Left ventricle myocardium inferior (tissue), 1 donor: ENCODE measurements at regions not wholly inside any gene's neighbourhood (a gene's known extent, or its start where the extent isn't known, plus 50 kb on each side); places are given as distances from the start of the nearest gene placed in this dataset.
"Not testable (repeated sequence)": the region's sequence is repeated elsewhere in the genome, so short reads cannot be mapped to it uniquely, and the experiment has no call there.

Experiments
- DNase-seq: peaks from one replicate; pipeline ENCODE4 v3.0.0-alpha.2; 2020
- H3K27ac ChIP-seq: fragments of 200-600 bp; replicated peaks from 2 replicates; pipeline ENCODE4 v1.8.0; 2021
- H3K27me3 ChIP-seq: fragments of 200-600 bp; 2 replicates; pipeline ENCODE4 v1.8.0; 2021; ENCODE audit warnings: low read depth
- H3K36me3 ChIP-seq: fragments of 200-600 bp; 2 replicates; pipeline ENCODE4 v1.8.0; 2021
- H3K4me1 ChIP-seq: fragments of 200-600 bp; 2 replicates; pipeline ENCODE4 v1.8.0; 2021
- H3K4me3 ChIP-seq: fragments of 200-600 bp; 2 replicates; pipeline ENCODE4 v1.8.0; 2021; ENCODE audit warnings: mild to moderate bottlenecking, moderate library complexity
- H3K9me3 ChIP-seq: fragments of 200-600 bp; replicated peaks from 2 replicates; pipeline ENCODE4 v1.8.0; 2021
- CTCF ChIP-seq: fragments of 200-600 bp; IDR thresholded peaks from 2 replicates; pipeline ENCODE4 v1.8.0; 2021; ENCODE audit warnings: antibody characterized with exemption, mild to moderate bottlenecking, borderline replicate concordance
- intact Hi-C: fragments of 100-400 bp; cut with micrococcal nuclease; formaldehyde crosslinking; loops from one replicate; pipeline ENCODE4 v1.11.0; 2022
- donor health status: DM: no; HTN: yes; CAD: no; lungs with severe emphysema.

- no peaks in the 10 kb centered on the region for H3K4me1 ChIP-seq
- no peaks in the 10 kb centered on the region for H3K36me3 ChIP-seq
- no peak overlapping the region for H3K27ac ChIP-seq
- H3K9me3 ChIP-seq = no peaks in the 10 kb centered on the region
- TF ChIP-seq CTCF = no peak
- intact Hi-C loops = no loop called here
- DNase-seq = no peak
- no peak overlapping the region for H3K4me3 ChIP-seq
- H3K27me3 ChIP-seq = peaks cover 12% of the 10 kb centered on the region
Observed at GRCh38 chr4:189664693-189665250, 275.9 kb upstream of the FRG1 start.

- H3K36me3 ChIP-seq, H3K27ac ChIP-seq, intact Hi-C loops, H3K4me1 ChIP-seq, DNase-seq, H3K9me3 ChIP-seq, H3K4me3 ChIP-seq: not testable (repeated sequence)
- peaks cover 12% of the 10 kb centered on the region for H3K27me3 ChIP-seq
Observed at GRCh38 chr4:189665712-189666305, 274.9 kb upstream of the FRG1 start.

- H3K27ac ChIP-seq, H3K27me3 ChIP-seq, H3K36me3 ChIP-seq, H3K4me3 ChIP-seq, DNase-seq, H3K9me3 ChIP-seq, intact Hi-C loops, H3K4me1 ChIP-seq: not testable (repeated sequence)
Observed at GRCh38 chr4:189667386-189667785, 273.3 kb upstream of the FRG1 start.

GRCh38 chr4:189697675-189698245 lies 242.9 kb upstream of the FRG1 start:
- H3K4me3 ChIP-seq, H3K27me3 ChIP-seq, DNase-seq, H3K4me1 ChIP-seq, H3K9me3 ChIP-seq, H3K27ac ChIP-seq, intact Hi-C loops, H3K36me3 ChIP-seq: not testable (repeated sequence)

- DNase-seq, H3K4me3 ChIP-seq, H3K9me3 ChIP-seq, H3K36me3 ChIP-seq, H3K27ac ChIP-seq, H3K27me3 ChIP-seq, intact Hi-C loops, H3K4me1 ChIP-seq: not testable (repeated sequence)
Observed at GRCh38 chr4:189703000-189703399, 237.7 kb upstream of the FRG1 start.

- H3K4me3 ChIP-seq, H3K4me1 ChIP-seq, intact Hi-C loops: not testable (repeated sequence)
Observed at GRCh38 chr4:189706821-189707220, 233.9 kb upstream of the FRG1 start.

GRCh38 chr4:189707227-189707626 lies 233.4 kb upstream of the FRG1 start:
- H3K9me3 ChIP-seq, H3K36me3 ChIP-seq, H3K4me1 ChIP-seq, H3K27ac ChIP-seq, intact Hi-C loops, DNase-seq, H3K27me3 ChIP-seq, H3K4me3 ChIP-seq: not testable (repeated sequence)

More at GRCh38 chr4:189706821-189707220, 233.9 kb upstream of the FRG1 start:
- H3K27ac ChIP-seq, DNase-seq, H3K9me3 ChIP-seq, H3K36me3 ChIP-seq, H3K27me3 ChIP-seq: not testable (repeated sequence)

GRCh38 chr4:189711956-189712355 lies 228.7 kb upstream of the FRG1 start:
- DNase-seq, intact Hi-C loops, H3K4me1 ChIP-seq, H3K27me3 ChIP-seq, H3K4me3 ChIP-seq, H3K36me3 ChIP-seq, H3K9me3 ChIP-seq, H3K27ac ChIP-seq: not testable (repeated sequence)

- H3K4me1 ChIP-seq, DNase-seq, intact Hi-C loops, H3K27ac ChIP-seq, H3K27me3 ChIP-seq, H3K36me3 ChIP-seq, H3K9me3 ChIP-seq: not testable (repeated sequence)
- peak overlapping the region; percentile 17 for H3K4me3 ChIP-seq
Observed at GRCh38 chr4:189721016-189721993, 219.4 kb upstream of the FRG1 start.

GRCh38 chr4:189722324-189723003 lies 218.2 kb upstream of the FRG1 start:
- H3K27ac ChIP-seq, intact Hi-C loops, H3K27me3 ChIP-seq, H3K4me3 ChIP-seq, H3K4me1 ChIP-seq, H3K36me3 ChIP-seq, H3K9me3 ChIP-seq: not testable (repeated sequence)
- peak; percentile 16 for DNase-seq

- DNase-seq, H3K9me3 ChIP-seq, H3K4me1 ChIP-seq, H3K27ac ChIP-seq, H3K36me3 ChIP-seq, H3K4me3 ChIP-seq, H3K27me3 ChIP-seq, intact Hi-C loops: not testable (repeated sequence)
Observed at GRCh38 chr4:189727982-189728638, 212.6 kb upstream of the FRG1 start.

- H3K9me3 ChIP-seq, H3K27me3 ChIP-seq, DNase-seq, H3K4me1 ChIP-seq, H3K4me3 ChIP-seq, H3K27ac ChIP-seq, H3K36me3 ChIP-seq, intact Hi-C loops: not testable (repeated sequence)
Observed at GRCh38 chr4:189731989-189732388, 208.7 kb upstream of the FRG1 start.
